ENCODE measurements at regions not wholly inside any gene's neighbourhood (a gene's known extent, or its start where the extent isn't known, plus 50 kb on each side); places are given as distances from the start of the nearest gene placed in this dataset.

GRCh38 chr10:128875030-128875744 is 591.9 kb upstream of the MGMT start:
- TF ChIP-seq CTCF (IDR thresholded peaks at IDR 0.05) (no peak), POLR2A (IDR thresholded peaks at IDR 0.05) (no peak)

GRCh38 chr10:128875956-128876736 is 590.9 kb upstream of the MGMT start:
- no peak for TF ChIP-seq CTCF (IDR thresholded peaks at IDR 0.05)
- TF ChIP-seq POLR2A (IDR thresholded peaks at IDR 0.05), result no peak
- no peaks in the 10 kb centered on the region for H3K36me3 ChIP-seq
- H3K4me3 ChIP-seq, result no peak overlapping the region
- H3K27ac ChIP-seq, result peak overlapping the region in 3 of 4 donors; percentile 49 to 73 (median 68)
- H3K9me3 ChIP-seq, result no peaks in the 10 kb centered on the region
- WGBS, 2 donors, result 73 to 74% methylated on average over 7 of the region's 7 CpGs
- intact Hi-C loops (cut with DNase I), result no loop called here
- no peak for DNase-seq
- H3K27me3 ChIP-seq, result no peaks in the 10 kb centered on the region
- no peaks in the 10 kb centered on the region for H3K4me1 ChIP-seq

More at GRCh38 chr10:128875030-128875744, 591.9 kb upstream of the MGMT start:
- Histone ChIP-seq H3K9me3 (no peaks in the 10 kb centered on the region), H3K4me1 (no peaks in the 10 kb centered on the region), H3K27me3 (no peaks in the 10 kb centered on the region), H3K4me3 (no peak overlapping the region), H3K27ac (peak overlapping the region in 2 of 4 donors; percentile 53 to 68), H3K36me3 (no peaks in the 10 kb centered on the region)
- intact Hi-C loops (cut with DNase I), result no loop called here
- DNase-seq, result no peak
- 72 to 81% methylated on average over 8 of the region's 8 CpGs for WGBS, 2 donors

GRCh38 chr10:128877141-128877540 is 589.9 kb upstream of the MGMT start:
- Histone ChIP-seq H3K4me3 (no peak overlapping the region), H3K9me3 (no peaks in the 10 kb centered on the region), H3K4me1 (no peaks in the 10 kb centered on the region), H3K27ac (peak overlapping the region in 2 of 4 donors; percentile 68 to 73), H3K27me3 (no peaks in the 10 kb centered on the region), H3K36me3 (no peaks in the 10 kb centered on the region)
- TF ChIP-seq POLR2A (IDR thresholded peaks at IDR 0.05), result no peak
- TF ChIP-seq CTCF (IDR thresholded peaks at IDR 0.05), result no peak
- no peak for DNase-seq
- WGBS, 2 donors, result 78 to 81% methylated on average over 7 to 10 of the region's 10 CpGs
- intact Hi-C loops (cut with DNase I), result no loop called here

GRCh38 chr10:128877936-128878335 is 589.1 kb upstream of the MGMT start:
- Histone ChIP-seq H3K4me3 (no peak overlapping the region), H3K27ac (no peak overlapping the region), H3K27me3 (no peaks in the 10 kb centered on the region), H3K36me3 (no peaks in the 10 kb centered on the region), H3K9me3 (no peaks in the 10 kb centered on the region), H3K4me1 (no peaks in the 10 kb centered on the region)
- WGBS, 2 donors, result 77 to 90% methylated on average over 4 to 6 of the region's 7 CpGs
- intact Hi-C loops (cut with DNase I), result no loop called here
- TF ChIP-seq CTCF (IDR thresholded peaks at IDR 0.05) (no peak), POLR2A (IDR thresholded peaks at IDR 0.05) (no peak)
- no peak for DNase-seq

GRCh38 chr10:128879030-128879429 is 588.0 kb upstream of the MGMT start:
- WGBS, 2 donors, result 45 to 62% methylated on average over 3 of the region's 3 CpGs

More at GRCh38 chr10:128879030-128879429, 588.0 kb upstream of the MGMT start:
- DNase-seq, result no peak
- H3K27me3 ChIP-seq, result no peaks in the 10 kb centered on the region
- TF ChIP-seq POLR2A (IDR thresholded peaks at IDR 0.05), result no peak
- TF ChIP-seq CTCF (IDR thresholded peaks at IDR 0.05), result no peak
- intact Hi-C loops (cut with DNase I), result no loop called here
- no peak overlapping the region for H3K27ac ChIP-seq
- peaks cover 0 to 8% (median 0%) of the 10 kb centered on the region in 3 donors for H3K9me3 ChIP-seq
- H3K4me1 ChIP-seq, result no peaks in the 10 kb centered on the region
- H3K4me3 ChIP-seq, result no peak overlapping the region
- H3K36me3 ChIP-seq, result no peaks in the 10 kb centered on the region
